GM12892 (cell line): ENCODE measurements at regions not wholly inside any gene's neighbourhood (a gene's known extent, or its start where the extent isn't known, plus 50 kb on each side); places are given as distances from the start of the nearest gene placed in this dataset.

Experiments
- POLR2A ChIP-seq: IDR thresholded peaks from 2 replicates; pipeline ENCODE4 v1.6.1; 2011; ENCODE audit warnings: low read depth, low read length, control low read depth
- POLR2AphosphoS5 ChIP-seq: IDR thresholded peaks from 2 replicates; pipeline ENCODE4 v1.6.1; 2011; ENCODE audit warnings: low read depth, low read length, control low read depth

GRCh38 chr5:57816108-57816507, 333.5 kb upstream of the ACTBL2 start:
- TF ChIP-seq POLR2A (no peak), POLR2AphosphoS5 (no peak)
